Duodenal mucosa (tissue), 2 donors: ENCODE measurements at regions not wholly inside any gene's neighbourhood (a gene's known extent, or its start where the extent isn't known, plus 50 kb on each side); places are given as distances from the start of the nearest gene placed in this dataset.
"Not testable (repeated sequence)": the region's sequence is repeated elsewhere in the genome, so short reads cannot be mapped to it uniquely, and the experiment has no call there.

Source experiments
- H3K27ac ChIP-seq: one replicate; pipeline ENCODE4 v1.7.0; 2013; ENCODE audit warnings: low read depth, low read length
- H3K27me3 ChIP-seq, 2 donors: one replicate each; pipeline ENCODE4 v1.7.0; 2013; ENCODE audit warnings: low read length in 2 of 2, control low read depth in 1 of 2; ENCODE audit not compliant: insufficient read depth in 2 of 2, control insufficient read depth in 1 of 2
- H3K36me3 ChIP-seq, 2 donors: one replicate each; pipeline ENCODE4 v1.7.0; 2013; ENCODE audit warnings: low read length in 2 of 2, control low read depth in 1 of 2; ENCODE audit not compliant: insufficient read depth in 2 of 2, control insufficient read depth in 1 of 2
- H3K4me1 ChIP-seq, 2 donors: one replicate each; pipeline ENCODE4 v1.7.0; 2013; ENCODE audit warnings: low read length in 2 of 2, control low read depth in 1 of 2; ENCODE audit not compliant: insufficient read depth in 2 of 2, control insufficient read depth in 1 of 2
- H3K4me3 ChIP-seq, 2 donors: one replicate each; pipeline ENCODE4 v1.7.0; 2013; ENCODE audit warnings: low read length in 2 of 2, low read depth in 1 of 2
- H3K9ac ChIP-seq, 2 donors: one replicate each; pipeline ENCODE4 v1.7.0; 2013; ENCODE audit warnings: low read length in 2 of 2, low read depth in 1 of 2
- H3K9me3 ChIP-seq, 2 donors: one replicate each; pipeline ENCODE4 v1.7.0; 2013; ENCODE audit warnings: low read length in 2 of 2, control low read depth in 1 of 2; ENCODE audit not compliant: control insufficient read depth in 1 of 2

- no peak overlapping the region for H3K27ac ChIP-seq
- peaks cover 0 to 10% of the 10 kb centered on the region in 2 donors for H3K4me1 ChIP-seq
- no peak overlapping the region for H3K4me3 ChIP-seq
- no peaks in the 10 kb centered on the region for H3K27me3 ChIP-seq
- no peaks in the 10 kb centered on the region for H3K36me3 ChIP-seq
- no peak overlapping the region for H3K9ac ChIP-seq
- H3K9me3 ChIP-seq: no peaks in the 10 kb centered on the region
These were observed 73.3 kb downstream of the OLFM4 start for GRCh38 chr13:53101883-53102282.

DNA sequence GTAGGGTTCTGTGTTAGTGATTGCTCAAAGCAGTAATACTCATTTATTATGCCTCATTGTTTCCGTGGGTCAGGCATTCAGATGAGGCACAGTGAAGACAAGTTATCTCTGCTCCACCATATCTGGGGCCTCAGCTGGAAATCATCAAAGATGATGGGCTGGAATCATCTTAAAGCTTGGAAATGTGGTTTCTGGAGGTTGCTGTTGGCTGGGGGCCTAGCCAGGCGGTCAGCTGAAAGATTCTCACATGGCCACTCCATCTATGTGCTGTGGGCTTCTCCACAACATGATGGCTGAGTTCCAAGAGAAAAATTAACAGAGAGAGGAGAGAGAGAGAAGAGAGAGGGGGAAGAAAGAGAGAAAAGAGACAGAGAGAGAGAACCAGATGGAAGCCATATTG lies 75.5 kb downstream of the OLFM4 start:
- H3K27ac ChIP-seq: no peak overlapping the region
- H3K4me1 ChIP-seq: peaks cover 0 to 7% of the 10 kb centered on the region in 2 donors
- H3K36me3 ChIP-seq: no peaks in the 10 kb centered on the region
- no peaks in the 10 kb centered on the region for H3K27me3 ChIP-seq
- no peaks in the 10 kb centered on the region for H3K9me3 ChIP-seq
- H3K9ac ChIP-seq: no peak overlapping the region
- no peak overlapping the region for H3K4me3 ChIP-seq

- peaks cover 0 to 5% of the 10 kb centered on the region in 2 donors for H3K4me1 ChIP-seq
- no peak overlapping the region for H3K27ac ChIP-seq
- no peak overlapping the region for H3K4me3 ChIP-seq
- no peaks in the 10 kb centered on the region for H3K9me3 ChIP-seq
- no peaks in the 10 kb centered on the region for H3K36me3 ChIP-seq
- H3K27me3 ChIP-seq: no peaks in the 10 kb centered on the region
- no peak overlapping the region for H3K9ac ChIP-seq
These were observed 76.9 kb downstream of the OLFM4 start for GRCh38 chr13:53105477-53105876.

DNA sequence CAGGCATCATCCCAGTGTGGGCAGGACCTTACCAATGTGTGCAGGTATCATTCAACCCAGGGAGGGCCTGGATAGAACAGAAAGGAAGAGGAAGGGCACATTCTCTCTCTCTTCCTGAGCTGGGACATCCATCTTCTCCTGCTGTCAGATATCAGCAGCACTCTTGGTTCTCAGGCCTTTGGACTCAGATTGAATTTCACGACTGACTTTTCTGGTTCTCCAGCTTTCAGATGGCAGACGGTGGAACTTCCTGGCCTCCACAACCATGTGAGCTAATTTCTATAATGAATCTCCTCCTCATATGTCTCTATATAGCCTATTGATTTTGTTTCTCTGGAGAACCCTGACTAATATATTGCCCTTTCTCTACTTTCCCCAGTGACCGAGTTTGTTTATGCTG lies 77.3 kb downstream of the OLFM4 start:
- Histone ChIP-seq H3K27me3 (no peaks in the 10 kb centered on the region), H3K9me3 (no peaks in the 10 kb centered on the region), H3K4me1 (peaks cover 0 to under 1% of the 10 kb centered on the region in 2 donors), H3K27ac (no peak overlapping the region), H3K9ac (no peak overlapping the region), H3K36me3 (no peaks in the 10 kb centered on the region), H3K4me3 (no peak overlapping the region)

DNA sequence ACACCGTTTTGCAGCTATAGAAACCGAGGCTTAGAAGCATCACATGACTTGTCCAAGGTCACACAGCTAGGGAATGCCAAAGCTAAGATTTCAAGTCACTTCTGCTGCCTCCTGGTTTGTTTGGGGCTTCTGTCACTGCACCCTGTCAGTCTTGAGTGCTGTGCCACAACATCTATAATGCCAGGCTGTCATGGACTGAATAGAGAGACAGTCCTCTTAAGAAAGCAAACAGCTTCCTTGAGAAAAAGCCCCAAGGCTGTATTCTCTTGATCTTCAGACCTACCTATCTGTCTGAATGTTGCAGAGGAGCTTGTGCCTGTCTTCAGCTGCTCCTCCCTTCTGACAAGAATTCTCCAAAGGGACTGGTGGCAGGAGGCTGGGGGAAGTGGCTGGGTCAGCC lies 81.6 kb downstream of the OLFM4 start:
- no peaks in the 10 kb centered on the region for H3K36me3 ChIP-seq
- H3K9ac ChIP-seq: no peak overlapping the region
- no peaks in the 10 kb centered on the region for H3K27me3 ChIP-seq
- H3K27ac ChIP-seq: no peak overlapping the region
- H3K4me1 ChIP-seq: no peaks in the 10 kb centered on the region
- no peaks in the 10 kb centered on the region for H3K9me3 ChIP-seq
- no peak overlapping the region for H3K4me3 ChIP-seq

- Histone ChIP-seq H3K4me1 (no peaks in the 10 kb centered on the region), H3K27ac (no peak overlapping the region), H3K36me3 (no peaks in the 10 kb centered on the region), H3K4me3 (no peak overlapping the region), H3K27me3 (no peaks in the 10 kb centered on the region), H3K9ac (no peak overlapping the region), H3K9me3 (no peaks in the 10 kb centered on the region)
These were observed 82.0 kb downstream of the OLFM4 start for GRCh38 chr13:53110614-53111013.

- no peaks in the 10 kb centered on the region for H3K36me3 ChIP-seq
- H3K27me3 ChIP-seq: no peaks in the 10 kb centered on the region
- no peak overlapping the region for H3K9ac ChIP-seq
- no peak overlapping the region for H3K27ac ChIP-seq
- no peak overlapping the region for H3K4me3 ChIP-seq
- H3K9me3 ChIP-seq: peaks cover 0 to 7% of the 10 kb centered on the region in 2 donors
- no peaks in the 10 kb centered on the region for H3K4me1 ChIP-seq
These were observed 83.9 kb downstream of the OLFM4 start for GRCh38 chr13:53112522-53112921.

GRCh38 chr13:53117048-53117447 lies 88.4 kb downstream of the OLFM4 start:
- not testable (repeated sequence) for H3K9ac ChIP-seq, H3K9me3 ChIP-seq, H3K4me1 ChIP-seq, H3K27ac ChIP-seq, H3K4me3 ChIP-seq, H3K36me3 ChIP-seq, H3K27me3 ChIP-seq

DNA sequence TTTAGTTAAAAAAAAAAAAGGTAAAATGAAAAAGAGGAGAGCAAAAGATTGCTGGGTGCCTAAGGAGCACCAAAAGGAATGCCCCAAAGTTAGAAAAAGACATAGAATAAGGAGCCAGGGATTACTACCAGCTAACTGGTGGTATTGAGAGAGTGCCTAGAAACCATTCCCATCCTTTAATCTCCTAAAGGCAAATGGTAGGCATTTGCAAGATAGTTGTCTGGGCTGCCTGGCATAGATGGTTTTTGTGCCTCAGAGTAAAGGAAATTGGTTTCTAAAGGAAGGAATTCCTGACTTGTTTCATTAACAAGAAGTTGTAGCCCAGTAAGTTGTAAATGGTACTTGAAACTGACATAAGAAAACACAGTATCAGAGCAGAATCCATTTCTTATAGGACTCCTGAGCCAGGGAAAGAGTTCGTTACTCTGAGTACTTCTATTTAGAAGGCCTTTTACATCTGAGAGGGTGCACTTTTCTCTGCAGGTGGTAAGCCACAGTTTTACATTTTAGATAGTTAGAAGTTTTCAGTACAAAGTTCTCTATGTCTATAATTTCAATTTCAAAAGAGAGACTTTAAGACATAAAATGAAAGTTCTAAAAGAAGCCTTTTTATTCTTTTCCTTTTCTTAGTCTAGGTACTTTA lies 92.6 kb downstream of the OLFM4 start:
- no peak overlapping the region for H3K9ac ChIP-seq
- H3K9me3 ChIP-seq: peaks cover 3 to 8% of the 10 kb centered on the region in 2 donors
- H3K4me1 ChIP-seq: no peaks in the 10 kb centered on the region
- no peak overlapping the region for H3K27ac ChIP-seq
- no peaks in the 10 kb centered on the region for H3K27me3 ChIP-seq
- H3K36me3 ChIP-seq: no peaks in the 10 kb centered on the region
- H3K4me3 ChIP-seq: no peak overlapping the region

DNA sequence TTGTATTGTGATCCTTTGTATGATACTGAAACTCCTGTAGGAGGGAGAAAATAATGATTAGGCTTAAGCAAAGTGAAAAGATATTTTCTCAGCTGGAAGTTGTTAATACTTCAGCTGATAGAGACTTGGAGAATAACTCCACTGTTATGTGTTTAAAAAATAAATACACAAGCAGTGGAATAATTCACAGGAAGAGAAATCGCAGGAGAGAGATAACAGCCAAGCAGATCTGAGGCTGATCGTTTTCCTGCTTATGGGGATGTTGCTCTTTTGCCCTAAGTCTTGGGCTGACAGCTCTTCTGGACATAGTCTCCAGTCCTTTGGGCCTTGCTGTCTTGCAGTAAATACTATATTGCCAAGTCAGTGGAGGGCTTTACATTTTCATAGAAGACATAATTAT lies 93.3 kb downstream of the OLFM4 start:
- Histone ChIP-seq H3K27me3 (no peaks in the 10 kb centered on the region), H3K36me3 (no peaks in the 10 kb centered on the region), H3K4me1 (no peaks in the 10 kb centered on the region), H3K4me3 (no peak overlapping the region), H3K27ac (no peak overlapping the region), H3K9me3 (peaks cover 3 to 8% of the 10 kb centered on the region in 2 donors), H3K9ac (no peak overlapping the region)

GRCh38 chr13:53123536-53123935 lies 94.9 kb downstream of the OLFM4 start:
- Histone ChIP-seq H3K27ac (no peak overlapping the region), H3K27me3 (no peaks in the 10 kb centered on the region), H3K9ac (no peak overlapping the region), H3K36me3 (no peaks in the 10 kb centered on the region), H3K4me1 (no peaks in the 10 kb centered on the region), H3K9me3 (no peaks in the 10 kb centered on the region), H3K4me3 (no peak overlapping the region)
